ENCODE measurements at regions not wholly inside any gene's neighbourhood (a gene's known extent, or its start where the extent isn't known, plus 50 kb on each side); places are given as distances from the start of the nearest gene placed in this dataset.

DNA sequence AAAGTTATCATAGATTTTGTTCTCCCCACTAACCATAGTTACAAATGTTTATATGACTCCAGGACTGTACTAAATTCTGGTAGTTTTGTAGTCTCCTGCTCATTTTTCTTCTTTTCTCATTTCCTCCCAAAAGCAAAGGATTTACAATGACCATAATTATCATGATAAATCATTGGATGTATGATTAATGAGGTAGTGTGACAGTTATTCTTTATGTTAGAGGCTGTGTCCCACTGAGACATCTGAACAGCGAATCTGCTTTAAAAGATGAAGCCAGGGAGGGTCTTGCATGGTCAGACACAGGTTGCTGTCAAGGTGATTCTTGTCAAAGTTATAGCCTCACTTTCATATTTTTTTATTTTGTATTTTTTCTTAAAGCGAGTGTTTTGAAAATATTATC lies 285.2 kb upstream of the STXBP5 start:
- H3K9me3 ChIP-seq (ENCODE audit: control insufficient read depth in 4 of 4, low read length in 3 of 4) = no peaks in the 10 kb centered on the region
- WGBS = 96% methylated on average over 2 of the region's 2 CpGs
- DNase-seq (ENCODE audit: low spot score) = no peak
- H3K4me3 ChIP-seq (ENCODE audit: low read depth in 1 of 3, low read length in 3 of 3) = no peak overlapping the region
- no peaks in the 10 kb centered on the region for H3K36me3 ChIP-seq (ENCODE audit: control insufficient read depth in 4 of 4, insufficient read depth in 3 of 4, low read depth in 1 of 4, low read length in 3 of 4)
- H3K9ac ChIP-seq (ENCODE audit: low read depth in 1 of 2, low read length in 2 of 2) = no peak overlapping the region
- no peak overlapping the region for H3K27ac ChIP-seq (ENCODE audit: low read depth in 1 of 2, low read length in 2 of 2)
- H3K27me3 ChIP-seq (ENCODE audit: control insufficient read depth in 4 of 4, insufficient read depth in 4 of 4, low read length in 3 of 4) = no peaks in the 10 kb centered on the region
- H3K4me1 ChIP-seq (ENCODE audit: control insufficient read depth in 4 of 4, insufficient read depth in 4 of 4, low read length in 3 of 4) = no peaks in the 10 kb centered on the region
- no peak for TF ChIP-seq HNF4A (conservative IDR thresholded peaks at IDR 0.05)

DNA sequence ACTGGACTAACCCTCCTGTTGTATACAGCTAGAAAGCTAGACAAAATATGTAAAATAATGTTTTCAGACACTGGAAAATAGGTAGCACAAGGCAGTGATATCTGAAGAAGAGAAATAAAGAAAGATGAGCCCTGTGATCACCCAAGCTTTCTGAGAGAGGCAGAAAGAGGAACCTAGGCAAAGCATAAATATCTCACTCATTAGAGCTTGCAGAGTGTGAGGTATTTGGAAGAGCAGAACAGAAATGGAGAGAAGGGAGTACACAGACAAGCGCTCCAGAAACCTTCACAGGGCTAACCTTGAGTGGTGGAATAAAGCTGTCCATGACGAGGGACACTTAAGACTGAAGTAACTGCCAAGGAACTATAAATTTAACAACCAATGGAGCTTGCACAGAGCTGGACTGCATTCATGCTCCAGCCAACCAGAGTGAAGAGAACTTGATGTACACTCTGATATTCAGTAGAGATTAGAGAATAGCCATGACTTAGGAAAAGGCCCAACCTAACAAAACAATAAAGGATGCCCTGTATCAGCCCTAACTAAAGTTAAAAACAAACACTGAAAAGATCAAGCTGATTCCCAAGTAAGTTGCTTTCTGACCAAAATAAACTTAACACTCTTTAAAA lies 280.9 kb upstream of the STXBP5 start:
- no peak overlapping the region for H3K4me3 ChIP-seq (ENCODE audit: low read depth in 1 of 3, low read length in 3 of 3)
- no peak overlapping the region for H3K27ac ChIP-seq (ENCODE audit: low read depth in 1 of 2, low read length in 2 of 2)
- DNase-seq (ENCODE audit: low spot score) = no peak
- no peaks in the 10 kb centered on the region for H3K9me3 ChIP-seq (ENCODE audit: control insufficient read depth in 4 of 4, low read length in 3 of 4)
- WGBS = 90% methylated on average over 2 of the region's 2 CpGs
- no peaks in the 10 kb centered on the region for H3K36me3 ChIP-seq (ENCODE audit: control insufficient read depth in 4 of 4, insufficient read depth in 3 of 4, low read depth in 1 of 4, low read length in 3 of 4)
- H3K4me1 ChIP-seq (ENCODE audit: control insufficient read depth in 4 of 4, insufficient read depth in 4 of 4, low read length in 3 of 4) = no peaks in the 10 kb centered on the region
- TF ChIP-seq, protein P1, sequence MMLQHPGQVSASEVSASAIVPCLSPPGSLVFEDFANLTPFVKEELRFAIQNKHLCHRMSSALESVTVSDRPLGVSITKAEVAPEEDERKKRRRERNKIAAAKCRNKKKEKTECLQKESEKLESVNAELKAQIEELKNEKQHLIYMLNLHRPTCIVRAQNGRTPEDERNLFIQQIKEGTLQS (IDR thresholded peaks at IDR 0.05) = no peak
- TF ChIP-seq TAF1 (conservative IDR thresholded peaks at IDR 0.05) = no peak
- TF ChIP-seq HNF4A (conservative IDR thresholded peaks at IDR 0.05) = no peak
- TF ChIP-seq HNF4G (IDR thresholded peaks at IDR 0.05) = no peak
- no peak for TF ChIP-seq FOXA2 (IDR thresholded peaks at IDR 0.05)
- TF ChIP-seq, protein P2, sequence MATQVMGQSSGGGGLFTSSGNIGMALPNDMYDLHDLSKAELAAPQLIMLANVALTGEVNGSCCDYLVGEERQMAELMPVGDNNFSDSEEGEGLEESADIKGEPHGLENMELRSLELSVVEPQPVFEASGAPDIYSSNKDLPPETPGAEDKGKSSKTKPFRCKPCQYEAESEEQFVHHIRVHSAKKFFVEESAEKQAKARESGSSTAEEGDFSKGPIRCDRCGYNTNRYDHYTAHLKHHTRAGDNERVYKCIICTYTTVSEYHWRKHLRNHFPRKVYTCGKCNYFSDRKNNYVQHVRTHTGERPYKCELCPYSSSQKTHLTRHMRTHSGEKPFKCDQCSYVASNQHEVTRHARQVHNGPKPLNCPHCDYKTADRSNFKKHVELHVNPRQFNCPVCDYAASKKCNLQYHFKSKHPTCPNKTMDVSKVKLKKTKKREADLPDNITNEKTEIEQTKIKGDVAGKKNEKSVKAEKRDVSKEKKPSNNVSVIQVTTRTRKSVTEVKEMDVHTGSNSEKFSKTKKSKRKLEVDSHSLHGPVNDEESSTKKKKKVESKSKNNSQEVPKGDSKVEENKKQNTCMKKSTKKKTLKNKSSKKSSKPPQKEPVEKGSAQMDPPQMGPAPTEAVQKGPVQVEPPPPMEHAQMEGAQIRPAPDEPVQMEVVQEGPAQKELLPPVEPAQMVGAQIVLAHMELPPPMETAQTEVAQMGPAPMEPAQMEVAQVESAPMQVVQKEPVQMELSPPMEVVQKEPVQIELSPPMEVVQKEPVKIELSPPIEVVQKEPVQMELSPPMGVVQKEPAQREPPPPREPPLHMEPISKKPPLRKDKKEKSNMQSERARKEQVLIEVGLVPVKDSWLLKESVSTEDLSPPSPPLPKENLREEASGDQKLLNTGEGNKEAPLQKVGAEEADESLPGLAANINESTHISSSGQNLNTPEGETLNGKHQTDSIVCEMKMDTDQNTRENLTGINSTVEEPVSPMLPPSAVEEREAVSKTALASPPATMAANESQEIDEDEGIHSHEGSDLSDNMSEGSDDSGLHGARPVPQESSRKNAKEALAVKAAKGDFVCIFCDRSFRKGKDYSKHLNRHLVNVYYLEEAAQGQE (IDR thresholded peaks at IDR 0.05) = no peak
- no peak for TF ChIP-seq SP1 (IDR thresholded peaks at IDR 0.05)
- TF ChIP-seq EGR1 (IDR thresholded peaks at IDR 0.05; ENCODE audit: low read depth in 2 of 2) = no peak
- TF ChIP-seq, protein P3, sequence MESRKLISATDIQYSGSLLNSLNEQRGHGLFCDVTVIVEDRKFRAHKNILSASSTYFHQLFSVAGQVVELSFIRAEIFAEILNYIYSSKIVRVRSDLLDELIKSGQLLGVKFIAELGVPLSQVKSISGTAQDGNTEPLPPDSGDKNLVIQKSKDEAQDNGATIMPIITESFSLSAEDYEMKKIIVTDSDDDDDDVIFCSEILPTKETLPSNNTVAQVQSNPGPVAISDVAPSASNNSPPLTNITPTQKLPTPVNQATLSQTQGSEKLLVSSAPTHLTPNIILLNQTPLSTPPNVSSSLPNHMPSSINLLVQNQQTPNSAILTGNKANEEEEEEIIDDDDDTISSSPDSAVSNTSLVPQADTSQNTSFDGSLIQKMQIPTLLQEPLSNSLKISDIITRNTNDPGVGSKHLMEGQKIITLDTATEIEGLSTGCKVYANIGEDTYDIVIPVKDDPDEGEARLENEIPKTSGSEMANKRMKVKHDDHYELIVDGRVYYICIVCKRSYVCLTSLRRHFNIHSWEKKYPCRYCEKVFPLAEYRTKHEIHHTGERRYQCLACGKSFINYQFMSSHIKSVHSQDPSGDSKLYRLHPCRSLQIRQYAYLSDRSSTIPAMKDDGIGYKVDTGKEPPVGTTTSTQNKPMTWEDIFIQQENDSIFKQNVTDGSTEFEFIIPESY (IDR thresholded peaks at IDR 0.05) = no peak
- no peak for TF ChIP-seq JUND (IDR thresholded peaks at IDR 0.05)
- no peak for TF ChIP-seq GABPA (IDR thresholded peaks at IDR 0.05 in 1 of 2, conservative IDR thresholded peaks at IDR 0.05 in 1 of 2)
- TF ChIP-seq, protein P4, sequence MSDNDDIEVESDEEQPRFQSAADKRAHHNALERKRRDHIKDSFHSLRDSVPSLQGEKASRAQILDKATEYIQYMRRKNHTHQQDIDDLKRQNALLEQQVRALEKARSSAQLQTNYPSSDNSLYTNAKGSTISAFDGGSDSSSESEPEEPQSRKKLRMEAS (IDR thresholded peaks at IDR 0.05) = no peak
- no peak for TF ChIP-seq YY1 (IDR thresholded peaks at IDR 0.05)
- TF ChIP-seq NR2F2 (IDR thresholded peaks at IDR 0.05) = no peak
- TF ChIP-seq FOXA1 (IDR thresholded peaks at IDR 0.05) = no peak
- TF ChIP-seq, protein P5, sequence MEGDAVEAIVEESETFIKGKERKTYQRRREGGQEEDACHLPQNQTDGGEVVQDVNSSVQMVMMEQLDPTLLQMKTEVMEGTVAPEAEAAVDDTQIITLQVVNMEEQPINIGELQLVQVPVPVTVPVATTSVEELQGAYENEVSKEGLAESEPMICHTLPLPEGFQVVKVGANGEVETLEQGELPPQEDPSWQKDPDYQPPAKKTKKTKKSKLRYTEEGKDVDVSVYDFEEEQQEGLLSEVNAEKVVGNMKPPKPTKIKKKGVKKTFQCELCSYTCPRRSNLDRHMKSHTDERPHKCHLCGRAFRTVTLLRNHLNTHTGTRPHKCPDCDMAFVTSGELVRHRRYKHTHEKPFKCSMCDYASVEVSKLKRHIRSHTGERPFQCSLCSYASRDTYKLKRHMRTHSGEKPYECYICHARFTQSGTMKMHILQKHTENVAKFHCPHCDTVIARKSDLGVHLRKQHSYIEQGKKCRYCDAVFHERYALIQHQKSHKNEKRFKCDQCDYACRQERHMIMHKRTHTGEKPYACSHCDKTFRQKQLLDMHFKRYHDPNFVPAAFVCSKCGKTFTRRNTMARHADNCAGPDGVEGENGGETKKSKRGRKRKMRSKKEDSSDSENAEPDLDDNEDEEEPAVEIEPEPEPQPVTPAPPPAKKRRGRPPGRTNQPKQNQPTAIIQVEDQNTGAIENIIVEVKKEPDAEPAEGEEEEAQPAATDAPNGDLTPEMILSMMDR (IDR thresholded peaks at IDR 0.05; ENCODE audit: low read depth, low read length, missing input control) = no peak
- no peak for TF ChIP-seq RAD21 (IDR thresholded peaks at IDR 0.05)
- no peak for TF ChIP-seq RXRA (IDR thresholded peaks at IDR 0.05)
- no peak overlapping the region for H3K9ac ChIP-seq (ENCODE audit: low read depth in 1 of 2, low read length in 2 of 2)
- no peaks in the 10 kb centered on the region for H3K27me3 ChIP-seq (ENCODE audit: control insufficient read depth in 4 of 4, insufficient read depth in 4 of 4, low read length in 3 of 4)
